Naive thymus-derived CD8-positive, alpha-beta T cell (primary cell): ENCODE measurements at regions not wholly inside any gene's neighbourhood (a gene's known extent, or its start where the extent isn't known, plus 50 kb on each side); places are given as distances from the start of the nearest gene placed in this dataset.

ENCODE experiments used
- ATAC-seq, 2 donors: fragments of 150-1000 bp; cut with Tn5 transposase in 1 of 2; sonication (Bioruptor Pico), chemical (Tn5 transposase) in 1 of 2; 1 replicate in 1 of 2; 2 replicates in 1 of 2; pipeline ENCODE4 v1.10.0; 2021; ENCODE audit warnings: mild to moderate bottlenecking in 2 of 2, moderate library complexity in 2 of 2
- POLR2A ChIA-PET: fragments of 350-600 bp; sonication (Branson Sonifier 250); formaldehyde crosslinking; loops from one replicate; lab custom pipeline; 2021; ENCODE audit warnings: antibody characterized with exemption; lab: Charles Lee
- DNase-seq, 10 donors: peaks; one replicate each; pipeline versions ENCODE4 v3.0.0 to v3.0.0-alpha.2; 2020 to 2022
- H3K27ac Mint-ChIP-seq, 10 donors: one replicate each; pipeline ENCODE4 v1.8.0; 2020 to 2022; ENCODE audit warnings: mild to moderate bottlenecking in 10 of 10, mixed read lengths in 10 of 10, moderate library complexity in 4 of 10, inconsistent platforms in 1 of 10
- H3K27me3 Mint-ChIP-seq, 5 donors: one replicate each; pipeline ENCODE4 v1.8.0; 2021 to 2022; ENCODE audit warnings: mixed read lengths in 5 of 5
- H3K36me3 Mint-ChIP-seq, 3 donors: one replicate each; pipeline ENCODE4 v1.8.0; 2020 to 2022; ENCODE audit warnings: mixed read lengths in 3 of 3, mild to moderate bottlenecking in 2 of 3, inconsistent platforms in 1 of 3
- H3K4me1 Mint-ChIP-seq, 4 donors: one replicate each; pipeline ENCODE4 v1.8.0; 2021 to 2022; ENCODE audit warnings: mixed read lengths in 4 of 4
- H3K4me3 Mint-ChIP-seq, 10 donors: one replicate each; pipeline ENCODE4 v1.8.0; 2020 to 2022; ENCODE audit warnings: mild to moderate bottlenecking in 10 of 10, mixed read lengths in 10 of 10, moderate library complexity in 6 of 10, inconsistent platforms in 1 of 10
- H3K9me3 Mint-ChIP-seq, 9 donors: one replicate each; pipeline ENCODE4 v1.8.0; 2020 to 2022; ENCODE audit warnings: mixed read lengths in 9 of 9, mild to moderate bottlenecking in 3 of 9, inconsistent platforms in 1 of 9, moderate library complexity in 1 of 9

DNA sequence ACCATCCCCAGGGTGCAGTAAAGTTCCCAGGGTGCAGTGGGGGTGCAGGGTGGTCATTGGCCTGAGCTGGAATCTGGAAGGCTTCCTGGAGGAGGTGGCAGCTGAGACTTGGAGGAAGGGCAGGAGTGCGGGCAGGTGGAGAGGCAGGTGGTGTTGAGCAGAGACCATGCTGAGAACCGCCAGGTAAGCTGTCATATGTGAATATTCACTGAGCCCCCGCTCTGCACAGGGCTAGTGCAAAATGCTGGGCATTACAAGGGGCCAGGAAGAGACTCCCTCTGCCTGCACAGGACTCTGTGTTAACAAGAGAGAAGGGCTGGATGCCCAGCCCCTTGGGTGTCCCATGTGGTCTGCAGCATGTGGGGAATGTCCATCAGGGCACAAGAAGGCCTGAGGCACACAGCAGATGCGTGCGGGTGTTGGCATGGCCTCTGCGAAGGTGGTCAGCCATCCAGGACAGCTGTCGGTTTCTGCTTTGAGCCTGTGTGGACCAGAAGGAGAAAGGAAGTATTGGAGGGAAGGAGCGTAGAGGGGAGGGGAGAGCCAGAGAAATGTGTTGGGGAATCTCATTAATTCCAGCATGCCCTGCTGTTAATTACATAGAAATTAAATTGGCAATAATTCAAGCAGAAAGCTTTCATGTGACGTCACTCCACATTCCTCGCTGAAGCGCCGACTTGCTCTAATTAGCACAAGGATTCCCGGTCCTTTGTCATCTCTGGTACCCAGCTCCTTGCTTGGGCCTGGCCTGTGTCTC is 62.8 kb upstream of the OTOS start:
- DNase-seq (no peak), ATAC-seq (no peak)
- peaks cover 12 to 46% (median 29%) of the 10 kb centered on the region in 5 donors for H3K27me3 Mint-ChIP-seq
- H3K4me3 Mint-ChIP-seq, result no peak overlapping the region
- peak overlapping the region in 1 of 10 donors; percentile 49 for H3K27ac Mint-ChIP-seq
- peaks cover 0 to 9% (median 2%) of the 10 kb centered on the region in 9 donors for H3K9me3 Mint-ChIP-seq
- H3K36me3 Mint-ChIP-seq, result peaks cover 0 to 2% (median 0%) of the 10 kb centered on the region in 3 donors
- peaks cover 0 to 3% (median 1%) of the 10 kb centered on the region in 4 donors for H3K4me1 Mint-ChIP-seq
- POLR2A ChIA-PET, result no interaction called here

DNA sequence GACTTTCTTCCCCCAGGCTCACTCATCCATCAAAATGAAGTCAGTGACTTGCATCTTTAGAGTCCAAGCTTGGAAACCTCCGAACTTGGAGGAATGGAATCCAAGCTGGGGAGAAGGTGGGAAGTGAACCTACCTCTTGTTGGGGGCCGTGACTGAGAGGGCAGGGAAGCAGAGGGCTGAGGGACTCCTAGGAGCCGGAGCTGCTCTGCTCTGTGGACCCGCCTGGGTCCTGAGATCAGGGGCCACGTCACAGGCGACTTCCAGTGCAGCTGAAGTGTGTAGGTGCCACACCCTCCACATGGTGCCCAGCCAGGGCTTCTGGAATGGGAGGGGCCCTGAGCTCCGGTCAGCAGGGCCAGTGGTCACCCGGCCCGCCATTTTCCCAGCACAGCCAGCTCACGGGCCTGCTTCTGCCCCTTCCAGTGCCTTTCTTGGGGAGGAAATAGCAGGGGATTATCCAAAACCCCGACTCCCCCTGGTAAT is 63.4 kb upstream of the OTOS start:
- Mint-ChIP-seq H3K27me3 (peaks cover 12 to 46% (median 29%) of the 10 kb centered on the region in 5 donors), H3K36me3 (peaks cover 0 to 2% (median 0%) of the 10 kb centered on the region in 3 donors), H3K9me3 (peaks cover 0 to 9% (median 2%) of the 10 kb centered on the region in 9 donors), H3K4me3 (no peak overlapping the region), H3K27ac (peak overlapping the region in 1 of 10 donors; percentile 83), H3K4me1 (peaks cover 0 to 3% (median 1%) of the 10 kb centered on the region in 4 donors)
- DNase-seq, result no peak
- POLR2A ChIA-PET, result no interaction called here
- ATAC-seq, result no peak

DNA sequence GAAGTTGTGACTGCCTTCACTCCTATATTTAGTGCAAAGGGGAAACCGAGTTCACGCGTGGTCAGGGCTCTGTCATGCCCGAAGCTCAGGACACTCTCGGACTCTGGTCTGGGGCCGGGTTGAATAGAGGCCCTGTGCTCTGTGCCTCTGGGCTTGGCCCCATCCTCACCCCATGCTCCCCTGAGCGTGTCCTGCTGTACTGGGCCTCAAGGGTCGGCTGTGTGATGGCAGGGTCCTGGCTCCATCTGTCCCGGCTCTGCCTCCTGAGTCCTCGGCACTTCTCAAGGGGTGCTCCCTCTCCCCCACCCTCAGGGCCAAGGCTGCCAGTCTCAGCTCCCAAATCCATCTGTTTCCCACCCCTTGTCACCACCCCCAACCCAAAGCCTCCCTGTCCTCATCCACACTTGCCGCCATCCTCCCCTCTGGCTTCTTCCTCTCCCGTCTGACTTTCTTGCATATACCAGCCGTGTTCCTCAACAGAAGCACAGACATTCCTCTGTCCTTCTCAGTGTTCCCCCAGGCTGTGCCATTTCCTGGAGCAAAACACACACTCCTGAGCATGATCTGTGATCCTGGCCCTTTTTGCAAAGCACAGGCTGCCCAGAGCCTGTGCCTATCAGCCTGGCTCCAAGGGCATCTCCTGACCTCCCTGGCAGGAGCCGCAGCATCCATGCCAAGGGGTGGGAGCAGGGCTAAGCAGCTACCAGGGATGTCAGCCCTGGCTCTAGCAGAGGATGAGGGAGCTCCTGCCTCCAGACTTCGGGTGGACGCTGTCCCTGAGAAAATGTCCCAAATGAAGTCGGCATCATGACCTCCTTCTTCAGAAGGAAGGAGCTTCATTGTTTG is 64.2 kb upstream of the OTOS start:
- DNase-seq (no peak), ATAC-seq (no peak)
- peaks cover 0 to 3% (median 1%) of the 10 kb centered on the region in 4 donors for H3K4me1 Mint-ChIP-seq
- H3K27ac Mint-ChIP-seq, result peak overlapping the region in 1 of 10 donors; percentile 83
- POLR2A ChIA-PET, result no interaction called here
- peaks cover 12 to 46% (median 29%) of the 10 kb centered on the region in 5 donors for H3K27me3 Mint-ChIP-seq
- no peak overlapping the region for H3K4me3 Mint-ChIP-seq
- H3K9me3 Mint-ChIP-seq, result peaks cover 0 to 9% (median 2%) of the 10 kb centered on the region in 9 donors
- H3K36me3 Mint-ChIP-seq, result peaks cover 0 to 2% (median 0%) of the 10 kb centered on the region in 3 donors

DNA sequence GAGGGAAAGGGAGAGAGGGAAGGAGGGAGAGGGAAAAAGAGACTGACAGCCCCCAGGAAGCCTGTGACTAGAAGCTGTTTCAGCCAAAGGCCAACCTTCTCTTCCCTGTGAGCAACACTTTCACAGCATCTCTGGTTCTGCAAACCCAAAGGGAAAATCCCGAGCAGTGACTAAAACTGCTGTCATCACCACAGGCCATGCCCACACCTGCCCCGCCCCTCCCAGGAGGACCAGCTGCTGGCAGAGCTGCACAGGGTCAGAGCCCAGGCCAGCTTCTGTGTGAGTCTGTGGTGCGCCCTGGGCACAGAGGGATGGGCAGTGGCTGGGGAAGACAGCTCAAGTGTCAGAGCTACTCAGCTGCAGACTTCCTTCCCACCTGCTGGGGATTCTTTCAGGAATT is 64.9 kb upstream of the OTOS start:
- Mint-ChIP-seq H3K4me1 (peaks cover 0 to 2% (median 0%) of the 10 kb centered on the region in 4 donors), H3K36me3 (peaks cover 0 to 2% (median 0%) of the 10 kb centered on the region in 3 donors), H3K9me3 (peaks cover 0 to 9% (median 2%) of the 10 kb centered on the region in 9 donors), H3K27me3 (peaks cover 7 to 46% (median 29%) of the 10 kb centered on the region in 5 donors), H3K4me3 (no peak overlapping the region), H3K27ac (no peak overlapping the region)
- no peak for DNase-seq
- no peak for ATAC-seq
- POLR2A ChIA-PET, result no interaction called here

DNA sequence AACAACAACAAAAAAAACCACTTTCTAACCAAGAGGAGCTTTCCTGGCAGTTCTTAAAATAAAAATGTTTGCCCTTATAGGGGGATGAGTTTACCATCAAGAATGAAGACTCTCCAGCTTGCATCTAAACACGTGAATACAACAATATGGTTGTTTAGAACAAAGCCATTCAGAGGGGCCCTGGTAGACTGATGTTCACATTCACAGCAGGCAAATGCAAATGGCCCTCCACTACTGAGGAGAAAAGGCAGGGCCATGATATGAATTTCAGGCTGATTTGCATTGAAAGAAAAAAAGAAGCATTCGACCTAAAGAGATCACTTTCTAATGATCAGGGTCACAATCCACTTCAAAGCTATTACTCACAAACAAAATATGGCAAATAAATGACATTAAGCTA is 65.3 kb upstream of the OTOS start:
- Mint-ChIP-seq H3K27me3 (peaks cover 7 to 42% (median 26%) of the 10 kb centered on the region in 5 donors), H3K36me3 (peaks cover 0 to 2% (median 0%) of the 10 kb centered on the region in 3 donors), H3K4me1 (peaks cover 0 to 2% (median 0%) of the 10 kb centered on the region in 4 donors), H3K4me3 (no peak overlapping the region), H3K9me3 (peaks cover 0 to 9% (median 2%) of the 10 kb centered on the region in 9 donors), H3K27ac (no peak overlapping the region)
- DNase-seq (no peak), ATAC-seq (no peak)
- POLR2A ChIA-PET, result no interaction called here

DNA sequence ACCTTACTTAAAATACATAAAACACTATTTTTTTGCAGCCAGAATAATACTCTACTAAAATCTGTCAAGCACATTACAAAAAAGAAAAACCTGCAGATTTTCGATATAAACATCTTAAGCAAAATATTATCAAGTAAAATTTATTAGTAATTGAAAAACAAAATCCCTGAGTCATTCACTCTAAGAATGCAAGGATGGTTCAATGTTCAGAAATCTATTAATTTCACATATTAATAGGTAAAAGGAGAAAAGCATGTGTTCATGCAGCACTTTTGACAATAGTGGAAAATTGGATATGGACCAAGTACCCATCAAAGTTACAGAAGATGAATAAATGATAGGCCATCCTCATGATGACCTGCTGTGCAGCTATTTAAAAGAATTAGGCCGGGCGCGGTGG is 66.2 kb upstream of the OTOS start:
- Mint-ChIP-seq H3K4me3 (no peak overlapping the region), H3K27ac (no peak overlapping the region), H3K27me3 (peaks cover 7 to 34% (median 19%) of the 10 kb centered on the region in 5 donors), H3K36me3 (peaks cover 0 to 2% (median 0%) of the 10 kb centered on the region in 3 donors), H3K4me1 (peaks cover 0 to 2% (median 0%) of the 10 kb centered on the region in 4 donors), H3K9me3 (peaks cover 0 to 9% (median 2%) of the 10 kb centered on the region in 9 donors)
- POLR2A ChIA-PET, result no interaction called here
- ATAC-seq (no peak), DNase-seq (peak in 1 of 10 donors; percentile 13)

DNA sequence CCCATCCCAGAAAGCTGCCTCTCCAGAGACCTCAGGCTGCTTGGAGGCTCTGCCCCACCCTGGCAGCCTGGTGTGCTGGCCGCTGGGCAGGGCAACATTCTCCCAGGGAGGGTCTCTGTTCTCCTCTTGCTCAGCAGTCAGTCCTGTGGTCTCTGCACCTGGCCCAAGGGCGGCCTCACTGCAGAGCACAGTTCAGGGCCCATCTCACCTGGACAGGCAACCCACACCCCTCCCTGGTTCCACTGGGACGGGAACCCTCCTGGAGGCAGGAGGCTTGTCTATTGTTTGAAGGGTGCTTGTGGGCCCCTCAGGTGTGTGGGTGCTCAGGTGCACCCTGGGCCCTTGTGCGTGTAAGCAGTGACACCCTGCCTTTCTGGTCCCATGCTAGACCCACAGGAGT is 67.2 kb upstream of the OTOS start:
- peaks cover 0 to 9% (median 2%) of the 10 kb centered on the region in 9 donors for H3K9me3 Mint-ChIP-seq
- no peak overlapping the region for H3K4me3 Mint-ChIP-seq
- no peak overlapping the region for H3K27ac Mint-ChIP-seq
- POLR2A ChIA-PET, result no interaction called here
- H3K4me1 Mint-ChIP-seq, result peaks cover 0 to 2% (median 0%) of the 10 kb centered on the region in 4 donors
- peaks cover 3 to 30% (median 19%) of the 10 kb centered on the region in 5 donors for H3K27me3 Mint-ChIP-seq
- ATAC-seq, result no peak
- peaks cover 0 to 2% (median 0%) of the 10 kb centered on the region in 3 donors for H3K36me3 Mint-ChIP-seq
- DNase-seq, result peak in 1 of 10 donors; percentile 42

DNA sequence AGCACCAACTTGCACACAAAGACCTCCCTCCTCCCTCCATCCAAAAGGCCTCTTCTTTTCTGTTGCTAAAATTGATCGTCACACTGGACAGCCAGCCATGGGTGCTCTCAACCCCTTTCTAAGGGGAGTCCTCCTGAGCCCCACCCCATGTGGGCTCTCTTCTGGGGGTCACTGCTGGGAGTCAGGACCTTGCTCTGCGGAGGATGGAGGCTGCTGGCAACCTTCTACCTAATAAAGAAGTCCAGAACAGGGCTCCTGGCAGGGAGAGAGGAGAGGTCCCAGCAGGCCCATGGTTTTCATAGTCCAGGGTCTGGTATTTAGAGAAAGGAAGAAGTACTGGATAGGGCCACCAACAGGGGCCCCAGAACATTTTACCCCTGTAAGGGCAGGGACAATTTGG is 67.6 kb upstream of the OTOS start:
- DNase-seq, result peak in 1 of 10 donors; percentile 16
- Mint-ChIP-seq H3K4me3 (no peak overlapping the region), H3K9me3 (peaks cover 0 to 9% (median 2%) of the 10 kb centered on the region in 9 donors), H3K4me1 (peaks cover 0 to 2% (median 0%) of the 10 kb centered on the region in 4 donors), H3K36me3 (peaks cover 0 to 2% (median 0%) of the 10 kb centered on the region in 3 donors), H3K27ac (no peak overlapping the region), H3K27me3 (peaks cover 3 to 25% (median 14%) of the 10 kb centered on the region in 5 donors)
- POLR2A ChIA-PET, result no interaction called here
- no peak for ATAC-seq

DNA sequence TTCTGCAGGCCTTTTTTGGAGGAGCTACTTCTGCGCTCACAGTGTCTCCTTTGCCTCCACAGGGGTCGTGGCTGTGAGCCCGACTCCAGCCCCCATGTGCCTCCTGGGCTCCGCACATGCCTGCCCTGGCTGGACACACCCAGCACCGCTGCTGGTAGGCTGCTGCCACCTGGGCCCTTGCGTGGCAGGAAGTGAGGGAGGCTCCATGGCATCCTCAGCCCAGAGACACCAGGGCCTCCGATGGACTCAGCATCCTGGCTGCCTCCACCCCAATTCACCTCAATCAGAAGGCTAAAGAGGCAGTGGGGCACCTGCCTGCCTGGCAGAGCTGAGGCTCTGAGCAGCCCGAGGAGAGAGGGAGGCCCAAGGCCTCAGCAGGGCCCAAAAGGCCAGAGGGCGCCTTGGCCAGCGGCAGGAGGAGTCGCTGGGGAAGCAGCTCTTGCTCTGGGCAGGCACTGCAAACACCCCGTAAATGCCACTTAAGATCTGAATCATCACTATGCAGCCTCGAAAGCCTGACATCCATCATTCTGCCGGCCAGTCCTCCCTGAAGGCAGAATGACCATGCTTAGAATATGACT is 68.3 kb upstream of the OTOS start:
- POLR2A ChIA-PET, result no interaction called here

DNA sequence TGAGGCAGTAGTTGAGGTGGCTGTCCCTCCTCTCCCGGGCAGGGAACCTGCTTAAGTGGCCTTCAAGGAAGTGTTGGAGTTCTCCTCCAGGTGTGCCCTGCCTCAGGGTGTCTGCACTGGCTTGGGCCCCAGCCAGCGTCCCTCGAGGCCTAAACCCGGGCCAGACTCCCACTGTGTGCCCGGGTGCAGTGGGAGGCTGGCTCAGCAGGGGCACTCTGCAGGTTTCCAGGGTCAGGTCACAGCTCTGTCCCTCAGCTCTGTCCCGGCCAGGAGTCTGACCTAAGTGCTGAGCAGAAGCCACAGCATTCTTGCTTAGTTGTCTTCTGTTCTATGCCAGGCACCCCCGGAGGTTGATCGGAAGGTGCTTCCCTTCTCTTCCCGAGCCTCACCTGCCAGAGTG is 69.0 kb upstream of the OTOS start:
- Mint-ChIP-seq H3K4me3 (no peak overlapping the region), H3K9me3 (peaks cover 0 to 9% (median 0%) of the 10 kb centered on the region in 9 donors), H3K27me3 (peaks cover 0 to 20% (median 6%) of the 10 kb centered on the region in 5 donors), H3K27ac (no peak overlapping the region), H3K4me1 (peaks cover 0 to 2% (median 0%) of the 10 kb centered on the region in 4 donors), H3K36me3 (peaks cover 0 to under 1% (median 0%) of the 10 kb centered on the region in 3 donors)
- peak in 1 of 10 donors; percentile 53 for DNase-seq
- POLR2A ChIA-PET, result no interaction called here
- no peak for ATAC-seq

More for the DNA sequence above, 68.3 kb upstream of the OTOS start:
- Mint-ChIP-seq H3K4me3 (no peak overlapping the region), H3K27me3 (peaks cover 0 to 23% (median 11%) of the 10 kb centered on the region in 5 donors), H3K4me1 (peaks cover 0 to 2% (median 0%) of the 10 kb centered on the region in 4 donors), H3K27ac (no peak overlapping the region), H3K36me3 (peaks cover 0 to 2% (median 0%) of the 10 kb centered on the region in 3 donors), H3K9me3 (peaks cover 0 to 9% (median 0%) of the 10 kb centered on the region in 9 donors)
- ATAC-seq (no peak), DNase-seq (no peak)

DNA sequence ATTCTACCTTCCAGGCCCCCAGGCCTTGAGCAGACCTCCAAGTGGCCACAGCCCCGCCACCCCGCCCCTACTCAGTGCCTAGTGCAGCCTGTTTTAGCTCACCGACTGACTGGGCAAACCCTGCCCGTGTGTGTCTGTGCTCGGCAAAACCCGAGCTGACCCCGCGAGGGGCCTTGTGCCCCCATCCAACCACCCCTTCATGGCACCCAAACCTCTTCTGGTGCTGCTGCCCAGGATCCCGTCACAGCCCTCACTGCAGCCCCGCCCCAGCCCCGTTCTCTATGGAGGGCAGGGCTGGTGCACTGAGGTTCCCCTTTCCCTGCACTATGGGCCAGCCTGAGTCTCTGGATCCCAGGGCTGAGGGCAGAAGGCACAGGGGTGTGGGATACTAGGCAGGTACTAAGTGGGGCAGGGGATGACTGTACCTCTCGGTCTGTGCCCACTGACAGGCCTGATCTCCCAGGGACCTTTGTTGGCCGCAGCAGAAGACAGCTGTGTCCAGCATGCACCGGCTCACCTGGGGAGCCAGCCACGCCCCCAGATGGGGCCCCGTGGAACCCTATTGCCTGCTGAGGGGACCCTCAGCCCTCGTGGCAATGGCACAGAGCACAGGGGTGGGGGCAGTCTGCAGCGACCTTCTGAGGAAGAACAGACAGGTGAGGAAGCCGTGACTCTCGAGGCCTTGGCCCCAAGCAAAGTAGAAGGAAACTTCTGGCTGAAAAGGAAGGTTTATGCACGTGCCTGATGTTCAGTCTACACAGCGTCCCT is 69.9 kb upstream of the OTOS start:
- no peaks in the 10 kb centered on the region for H3K36me3 Mint-ChIP-seq
- H3K27me3 Mint-ChIP-seq, result peaks cover 0 to 11% (median 0%) of the 10 kb centered on the region in 5 donors
- ATAC-seq (no peak), DNase-seq (peak in 1 of 10 donors; percentile 35)
- POLR2A ChIA-PET, result no interaction called here
- no peaks in the 10 kb centered on the region for H3K4me1 Mint-ChIP-seq
- peaks cover 0 to 9% (median 0%) of the 10 kb centered on the region in 9 donors for H3K9me3 Mint-ChIP-seq
- no peak overlapping the region for H3K27ac Mint-ChIP-seq
- no peak overlapping the region for H3K4me3 Mint-ChIP-seq
